Activated gamma-delta T cell (primary cell): ENCODE measurements at regions not wholly inside any gene's neighbourhood (a gene's known extent, or its start where the extent isn't known, plus 50 kb on each side); places are given as distances from the start of the nearest gene placed in this dataset.

Experiments
- DNase-seq: peaks from one replicate; lab custom pipeline; 2025; lab: John Stamatoyannopoulos, UW

DNA sequence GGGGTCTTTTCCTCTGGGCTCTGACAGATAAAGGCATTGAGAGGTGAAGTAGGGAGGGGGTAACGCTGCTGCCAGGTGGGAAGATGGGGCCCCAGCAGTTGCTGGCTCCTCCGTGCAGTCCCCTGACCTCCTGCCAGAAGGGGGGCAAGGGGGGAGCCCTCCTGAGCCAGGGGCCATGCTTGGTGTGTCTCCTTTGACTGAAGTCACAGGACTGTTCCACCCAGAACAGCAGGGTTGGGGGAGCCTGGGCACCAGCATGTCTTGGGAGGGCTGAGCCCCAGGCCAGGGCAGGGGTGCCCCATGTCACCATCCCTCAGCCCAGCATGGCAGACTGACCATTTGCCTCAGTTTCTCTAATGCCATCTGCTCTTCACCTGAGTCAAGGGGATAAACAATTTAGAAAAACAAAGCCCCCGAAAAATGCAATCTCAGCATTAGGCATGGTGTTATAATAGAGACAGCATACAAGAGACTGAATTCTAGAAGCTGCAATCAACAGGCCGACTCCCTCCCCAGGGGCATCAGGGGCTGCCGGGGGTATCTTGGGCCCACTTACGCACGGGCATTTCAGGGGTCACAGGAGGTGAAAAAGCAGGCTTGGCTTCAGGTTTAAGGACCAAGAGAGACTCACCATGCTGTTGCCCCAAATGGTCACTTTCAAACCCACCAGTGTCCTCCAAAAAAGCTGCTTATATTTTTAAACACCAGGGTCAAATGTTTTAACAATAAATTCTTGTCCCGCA is 108.6 kb upstream of the GPR26 start:
- no peak for DNase-seq

DNA sequence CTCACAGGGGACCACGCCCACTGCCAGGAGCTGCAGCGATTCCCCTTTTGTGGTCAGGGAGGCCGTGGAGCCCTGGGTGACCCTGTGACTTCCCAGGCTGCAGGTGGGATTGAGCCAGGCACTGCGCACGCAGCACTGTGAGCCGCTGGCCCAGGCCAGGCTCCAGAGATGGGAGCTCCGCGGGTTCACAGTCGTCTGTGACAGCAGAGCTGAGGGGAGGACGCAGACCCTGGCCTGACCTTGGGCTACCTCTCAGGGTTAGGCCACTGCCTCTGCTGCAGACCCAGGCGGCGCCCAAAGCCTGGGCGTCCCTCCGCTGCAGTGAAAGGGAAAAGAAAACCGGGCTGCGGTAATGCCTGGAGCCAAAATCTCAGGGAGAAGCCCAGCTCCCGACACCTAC is 107.5 kb upstream of the GPR26 start:
- no peak for DNase-seq

DNA sequence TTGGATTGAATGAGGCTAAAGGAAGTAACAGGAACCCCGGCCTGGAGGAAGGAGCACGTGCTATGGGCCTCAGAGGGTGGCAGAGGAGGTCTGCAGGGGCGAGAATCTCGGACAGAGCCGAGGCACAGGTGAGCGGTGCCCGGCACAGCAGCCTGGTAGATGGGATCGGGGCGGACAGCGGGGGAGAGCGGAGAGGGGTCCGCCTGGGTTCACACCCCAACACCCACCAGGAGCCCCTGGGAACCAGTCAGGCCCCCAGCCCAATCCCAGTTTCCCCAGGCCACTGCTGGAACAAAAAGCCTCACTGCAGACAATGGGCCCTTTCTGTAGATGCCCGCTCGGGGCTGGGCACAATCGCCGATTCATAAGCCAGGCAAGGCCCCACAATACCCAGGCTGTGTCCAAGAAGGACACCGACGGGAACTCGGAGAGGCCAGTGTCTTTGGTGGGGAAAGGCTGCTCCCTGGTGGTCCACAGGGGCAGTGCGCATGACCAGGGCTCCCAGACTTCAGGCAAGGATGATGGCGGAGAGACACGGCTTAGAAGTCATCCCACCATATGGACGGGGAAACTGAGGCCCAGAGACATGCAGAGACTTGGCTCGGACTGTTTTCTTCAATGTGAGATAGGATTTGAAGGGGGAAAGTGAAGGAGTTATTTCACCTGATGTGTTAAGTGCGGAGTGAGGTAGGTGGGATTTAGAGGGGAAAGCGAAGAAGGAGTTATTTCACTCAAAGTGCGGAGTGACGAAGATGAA is 106.9 kb upstream of the GPR26 start:
- peak; percentile 13 for DNase-seq

DNA sequence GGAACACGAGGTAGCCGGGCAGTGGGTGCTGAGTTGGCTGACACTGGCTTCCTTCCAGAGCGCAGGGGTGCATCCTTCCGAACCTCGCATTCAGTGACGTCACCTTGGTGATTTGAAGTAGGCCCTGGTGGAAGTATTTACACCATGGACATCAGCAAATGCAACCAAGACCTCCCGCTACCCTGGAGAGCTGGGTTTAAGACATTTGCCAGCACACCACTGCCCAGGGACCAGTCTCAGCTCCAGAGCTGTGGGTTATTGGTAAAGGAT is 106.4 kb upstream of the GPR26 start:
- DNase-seq: no peak

DNA sequence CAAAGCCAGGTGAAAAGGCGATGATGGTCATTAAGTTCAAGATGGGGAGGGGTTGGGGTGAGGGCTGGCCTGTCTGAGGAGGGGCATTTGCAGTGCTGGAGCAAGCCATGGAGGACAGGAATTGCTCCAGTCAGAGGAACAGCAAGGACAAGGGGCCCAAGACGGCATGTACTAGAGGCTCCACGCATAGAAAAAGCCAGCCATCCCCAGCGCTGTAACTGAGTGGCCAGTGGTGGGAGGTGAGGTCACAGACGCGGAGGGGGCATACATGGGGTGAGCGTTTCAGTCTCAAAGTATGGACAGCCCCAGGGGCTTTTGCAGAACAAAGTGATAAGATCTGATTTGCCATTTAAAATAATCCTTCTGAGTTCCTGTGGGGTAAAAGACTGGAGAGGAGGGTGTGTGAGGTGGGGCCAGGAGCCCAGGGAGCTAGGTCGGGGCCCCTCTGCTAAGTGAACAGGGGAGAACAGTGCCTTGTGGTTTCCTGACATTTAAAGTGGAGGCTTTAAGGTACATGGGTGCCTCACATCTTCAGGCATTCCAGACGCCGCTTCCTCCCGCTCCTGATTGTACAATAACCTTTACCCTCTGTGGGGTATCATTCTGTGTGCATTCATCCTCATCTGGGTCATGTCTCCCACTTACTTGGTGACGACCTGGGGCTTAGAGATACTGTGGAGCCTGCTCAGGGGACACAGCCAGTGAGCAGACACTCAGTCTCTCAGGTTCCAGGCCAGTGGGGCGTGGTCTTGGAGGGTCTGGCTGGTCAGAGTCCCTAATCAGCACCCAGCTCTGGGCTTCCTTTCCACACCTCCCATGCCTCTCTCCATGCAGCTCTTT is 105.6 kb upstream of the GPR26 start:
- no peak for DNase-seq

DNA sequence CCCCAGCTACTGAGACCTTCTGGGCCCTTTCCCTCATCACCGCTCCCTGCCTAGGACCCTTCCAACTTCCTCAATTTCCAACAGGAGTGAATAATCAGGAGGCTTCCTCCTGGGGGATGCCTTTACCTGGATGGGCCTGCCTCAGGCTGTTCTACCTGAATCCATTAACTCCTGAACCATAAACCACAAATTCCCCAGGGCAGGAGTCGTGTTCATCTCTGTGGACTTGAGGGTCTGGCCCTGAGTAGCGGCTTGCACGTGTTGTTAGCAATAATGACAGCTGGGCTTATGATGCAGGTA is 105.1 kb upstream of the GPR26 start:
- DNase-seq: no peak

DNA sequence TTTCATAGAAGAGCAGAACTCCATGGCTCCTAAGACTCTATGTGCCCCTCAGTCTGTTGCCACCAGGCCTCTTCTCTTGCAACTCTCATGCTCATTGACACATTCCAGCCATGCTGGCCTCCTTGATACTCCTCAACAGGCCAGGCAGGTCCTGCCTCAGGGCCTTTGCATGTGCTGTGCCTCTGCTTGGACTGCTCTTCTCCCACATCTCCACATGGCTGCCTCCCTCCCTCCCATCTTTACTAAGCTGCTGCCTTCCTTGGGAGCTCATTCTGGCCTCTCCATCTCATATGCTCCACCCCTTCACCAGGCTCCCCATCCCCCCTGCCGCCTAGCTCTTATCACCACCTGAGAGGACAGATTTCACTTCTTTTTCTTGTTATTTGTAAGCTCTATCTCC is 103.8 kb upstream of the GPR26 start:
- no peak for DNase-seq

DNA sequence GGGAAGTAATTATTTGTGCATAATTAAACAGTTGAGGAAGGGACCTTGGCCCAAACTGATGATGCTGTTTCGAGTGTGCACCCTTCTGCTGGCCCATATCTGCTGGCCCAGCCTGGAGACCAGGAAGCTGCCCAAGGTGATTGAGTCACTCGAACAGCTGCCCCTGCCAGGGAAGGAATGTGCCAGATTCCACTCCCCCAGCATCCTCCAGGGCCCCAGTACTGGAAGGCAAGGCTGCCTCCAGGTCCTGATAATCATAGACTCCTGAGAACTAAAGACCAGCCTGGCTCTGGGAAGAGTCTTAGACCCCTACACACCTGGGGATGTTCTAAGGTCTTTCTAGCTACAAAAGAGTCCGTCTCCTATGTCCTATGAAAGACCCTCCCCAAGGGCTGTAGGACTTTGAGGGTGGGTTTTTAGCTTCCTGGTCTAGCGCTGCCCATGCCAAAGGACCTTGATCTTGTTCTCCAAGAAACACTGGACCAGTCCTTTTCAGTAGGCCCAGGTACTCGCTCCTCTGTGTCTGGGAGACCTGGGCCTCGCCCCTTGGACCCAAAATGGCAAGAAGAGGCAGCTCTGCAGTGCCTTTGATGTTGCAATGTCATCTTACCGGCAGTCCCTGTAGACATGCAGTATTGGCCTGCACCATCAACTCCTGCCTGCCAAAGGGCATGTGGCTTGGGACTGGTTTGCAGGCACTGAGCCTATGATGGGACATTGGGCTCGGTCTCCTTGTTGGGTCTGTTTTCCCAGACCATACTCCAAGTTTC is 103.2 kb upstream of the GPR26 start:
- DNase-seq: no peak

DNA sequence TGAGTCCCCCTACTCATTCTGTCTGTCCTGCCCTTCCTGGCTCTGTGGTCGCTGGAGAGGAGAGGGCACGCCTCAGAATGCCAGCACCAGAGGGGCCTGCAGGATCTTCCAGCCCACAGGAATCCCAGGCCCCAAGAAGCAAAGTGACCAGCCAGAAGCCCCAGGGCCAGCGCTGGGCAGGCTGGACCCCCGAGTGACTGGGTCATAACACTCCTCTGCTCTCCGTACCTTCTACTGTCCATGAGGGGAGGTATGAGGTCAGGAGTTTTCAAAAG is 102.6 kb upstream of the GPR26 start:
- no peak for DNase-seq

DNA sequence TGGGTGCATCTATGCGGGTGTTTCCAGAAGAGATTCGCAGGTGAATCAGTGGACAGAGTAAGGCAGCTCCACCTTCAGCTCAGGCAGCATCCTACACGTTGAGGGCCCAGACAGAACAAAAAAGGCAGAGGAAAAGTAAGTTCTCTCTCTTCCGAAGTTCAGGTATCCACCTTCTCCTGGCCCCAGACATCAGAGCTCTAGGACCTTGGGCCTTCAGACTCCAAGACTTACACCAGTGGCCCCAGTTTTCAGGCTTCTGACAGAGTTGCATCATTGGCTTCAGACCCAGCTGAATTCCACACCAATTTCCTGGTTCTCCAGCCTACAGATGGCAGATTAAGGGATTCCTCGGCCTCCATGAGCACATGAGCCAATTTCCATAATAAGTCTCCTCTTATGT is 102.2 kb upstream of the GPR26 start:
- DNase-seq: no peak

DNA sequence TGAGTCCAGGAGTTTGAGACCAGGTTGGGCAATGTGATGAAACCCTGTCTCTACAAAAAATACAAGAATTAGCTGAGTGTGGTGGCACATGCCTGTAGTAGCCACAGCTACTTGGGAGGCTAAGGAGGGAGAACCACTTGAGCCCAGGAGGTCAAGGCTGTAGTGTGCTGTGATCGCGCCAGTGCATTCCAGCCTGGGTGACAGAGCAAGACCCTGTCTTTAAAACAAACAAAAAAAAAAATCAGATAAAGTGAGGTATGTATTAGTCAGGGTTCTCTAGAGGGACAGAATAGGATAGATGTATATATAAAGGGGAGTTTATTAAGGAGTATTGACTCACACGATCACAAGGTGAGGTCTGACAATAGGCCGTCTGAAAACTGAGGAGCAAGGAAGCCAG is 101.5 kb upstream of the GPR26 start:
- no peak for DNase-seq

DNA sequence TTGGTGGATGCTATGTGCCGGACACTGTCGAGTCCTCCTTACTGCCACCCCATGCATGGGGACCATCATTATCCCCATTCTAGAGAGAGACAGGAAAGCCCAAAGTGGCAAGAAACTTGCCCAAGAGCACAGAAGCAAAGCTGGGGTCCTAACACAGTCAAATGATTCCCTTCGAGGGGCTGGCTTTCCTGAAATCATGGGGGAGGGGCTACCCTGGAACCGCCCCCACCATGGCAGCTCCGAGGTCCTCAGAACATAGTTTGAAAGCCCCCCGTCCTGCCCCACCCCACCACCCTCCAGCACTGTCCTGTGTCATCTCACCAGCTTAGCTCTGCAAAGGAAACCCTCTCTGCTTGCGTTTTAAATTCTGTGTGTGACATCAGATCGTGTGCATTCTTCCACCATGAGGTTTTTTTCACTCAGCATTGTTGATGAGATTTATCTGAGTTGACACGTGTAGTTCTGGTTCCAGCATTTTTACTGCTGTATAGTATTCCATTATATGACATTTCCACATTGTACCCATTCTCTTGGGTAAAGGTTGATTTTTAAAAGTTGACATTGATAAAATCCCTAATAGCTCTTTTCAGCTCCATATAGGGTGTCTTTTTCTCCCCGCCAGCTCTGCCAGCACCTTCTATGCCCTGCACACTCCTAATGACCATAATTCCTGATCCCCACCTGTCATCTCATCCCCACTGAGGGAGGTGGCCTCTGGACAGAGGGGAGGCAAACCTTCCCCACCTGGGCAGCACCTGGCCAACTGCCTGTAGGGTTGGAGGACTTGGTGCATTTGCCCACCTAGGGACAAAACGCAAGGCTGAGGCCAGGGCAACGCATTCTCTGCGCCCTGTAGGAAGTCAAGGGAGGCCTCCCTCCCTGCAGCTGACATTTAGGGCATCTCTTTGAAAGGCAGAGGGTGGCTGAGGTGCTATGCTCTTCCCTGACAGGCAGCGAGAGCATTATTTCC is 100.2 kb upstream of the GPR26 start:
- no peak for DNase-seq

DNA sequence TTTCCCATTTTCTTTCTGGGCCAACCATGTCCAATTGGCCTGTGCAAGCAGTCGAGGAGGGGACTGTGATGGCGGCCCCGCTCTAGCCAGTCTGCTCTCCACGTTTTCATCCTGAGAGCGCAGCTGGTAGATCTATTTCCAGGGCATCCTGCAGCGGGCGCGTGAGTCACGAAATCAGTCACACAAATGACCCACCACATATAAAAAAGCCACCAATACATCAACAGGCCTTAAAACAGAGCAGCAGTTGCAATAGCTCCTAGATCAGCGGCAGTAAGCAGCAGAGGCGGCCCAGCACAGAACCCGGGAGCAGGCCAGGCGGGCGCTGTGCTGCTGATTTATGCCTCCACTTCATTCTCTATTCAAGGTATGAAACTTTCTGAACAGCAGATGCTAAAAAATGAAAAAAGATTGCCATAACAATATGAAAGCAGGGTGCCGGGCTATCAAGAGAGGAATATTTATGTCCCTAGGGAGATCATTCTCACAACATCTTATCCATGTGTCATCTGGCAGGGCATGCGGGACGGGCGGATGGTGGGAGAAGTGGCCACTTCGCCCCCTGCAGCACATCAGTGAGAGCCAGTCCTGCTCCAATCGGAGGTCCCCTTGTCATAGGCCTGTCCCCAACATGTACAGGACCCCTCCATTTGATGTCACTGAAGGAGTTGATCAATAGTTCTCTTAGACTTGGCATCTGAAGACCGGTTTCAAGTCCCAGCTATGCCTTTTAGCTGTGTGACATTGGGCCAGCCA is 98.0 kb upstream of the GPR26 start:
- DNase-seq: no peak

DNA sequence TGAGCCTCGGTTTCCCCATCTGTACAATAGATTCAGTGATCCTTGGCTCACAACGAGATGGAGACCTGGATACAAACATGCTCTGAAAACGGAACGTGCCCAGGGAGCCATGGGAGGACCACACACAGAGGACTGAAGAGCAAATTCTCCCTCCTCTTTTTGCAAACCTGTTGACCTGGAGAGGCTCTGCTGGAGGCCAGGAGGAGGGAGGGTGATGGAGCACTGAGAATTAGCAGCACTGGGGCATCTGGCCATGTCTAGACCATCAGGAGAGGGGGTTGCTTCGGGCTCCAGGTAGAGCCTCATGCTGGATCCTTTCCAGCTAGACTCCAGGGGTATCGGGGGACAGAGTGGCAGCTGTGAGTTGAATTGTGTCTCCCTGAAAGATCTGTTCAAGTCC is 97.4 kb upstream of the GPR26 start:
- no peak for DNase-seq

DNA sequence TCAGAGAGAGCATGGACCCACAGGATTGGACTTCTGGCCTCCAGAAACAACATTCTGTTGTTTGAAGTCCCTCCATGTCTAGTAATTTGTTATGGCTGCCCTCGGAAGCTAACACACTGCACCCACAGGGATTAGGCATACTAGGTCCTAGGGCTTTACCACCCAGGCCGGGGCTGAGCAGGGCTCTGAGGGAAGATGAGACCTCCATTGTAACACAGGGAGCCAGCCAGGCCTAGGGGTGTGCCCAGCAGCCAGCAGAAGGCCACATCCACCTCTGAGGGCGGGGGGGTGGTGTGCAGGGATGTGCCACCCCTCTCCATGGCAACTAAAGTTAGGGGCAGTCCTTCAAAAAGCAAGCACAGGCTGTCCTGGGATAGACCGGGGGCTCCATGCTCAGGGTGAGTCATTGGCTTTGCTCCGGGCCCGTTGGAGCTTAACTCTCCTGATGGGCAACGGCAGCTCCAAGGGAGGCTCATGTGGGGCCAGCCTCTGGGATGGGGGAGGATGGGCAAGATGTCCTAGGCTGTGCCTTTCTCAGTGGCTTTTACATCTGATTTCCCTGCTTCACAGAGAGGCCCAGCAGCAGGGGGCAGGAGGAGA is 96.6 kb upstream of the GPR26 start:
- DNase-seq: no peak

DNA sequence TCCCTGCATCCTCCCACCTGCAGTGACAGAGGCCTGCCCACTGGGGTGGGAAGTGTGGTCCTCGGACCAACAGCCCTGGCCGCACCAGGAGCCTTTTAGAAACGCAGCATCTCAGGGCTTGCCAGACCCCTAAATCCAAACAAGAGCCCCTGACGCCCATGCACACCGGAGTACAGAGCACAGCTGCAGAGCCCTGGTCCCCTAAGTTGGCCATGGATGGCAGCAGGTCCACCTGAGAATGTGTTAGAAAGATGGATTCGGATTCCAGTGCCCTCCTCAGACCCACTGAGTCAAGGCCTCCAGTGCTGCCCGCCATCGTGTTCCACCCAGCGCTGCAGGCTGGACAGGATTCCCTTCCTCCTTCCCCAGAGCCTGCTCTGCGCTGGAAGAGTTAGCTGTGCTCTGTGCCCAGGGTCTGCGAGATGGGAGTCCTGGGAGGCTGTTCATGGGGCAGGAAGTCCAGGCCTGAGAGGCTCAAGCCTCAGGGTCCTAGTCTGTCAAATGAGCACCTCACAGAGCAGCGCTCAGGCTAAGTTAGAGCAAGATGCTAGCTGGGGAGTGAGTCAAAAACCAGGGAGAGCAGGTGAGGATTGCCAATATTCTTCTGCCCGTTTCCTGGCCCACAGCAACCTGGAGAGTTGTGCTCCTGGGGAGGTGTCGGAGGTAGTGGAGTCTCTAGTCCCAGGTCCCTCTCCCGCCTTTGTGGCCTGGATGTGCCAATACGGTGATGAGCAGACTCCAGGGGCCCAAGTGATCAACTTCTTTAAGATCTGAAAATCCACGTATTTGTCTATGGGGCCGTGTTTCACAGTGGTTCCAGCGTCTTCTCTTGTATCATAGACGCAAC is 95.9 kb upstream of the GPR26 start:
- DNase-seq: no peak

DNA sequence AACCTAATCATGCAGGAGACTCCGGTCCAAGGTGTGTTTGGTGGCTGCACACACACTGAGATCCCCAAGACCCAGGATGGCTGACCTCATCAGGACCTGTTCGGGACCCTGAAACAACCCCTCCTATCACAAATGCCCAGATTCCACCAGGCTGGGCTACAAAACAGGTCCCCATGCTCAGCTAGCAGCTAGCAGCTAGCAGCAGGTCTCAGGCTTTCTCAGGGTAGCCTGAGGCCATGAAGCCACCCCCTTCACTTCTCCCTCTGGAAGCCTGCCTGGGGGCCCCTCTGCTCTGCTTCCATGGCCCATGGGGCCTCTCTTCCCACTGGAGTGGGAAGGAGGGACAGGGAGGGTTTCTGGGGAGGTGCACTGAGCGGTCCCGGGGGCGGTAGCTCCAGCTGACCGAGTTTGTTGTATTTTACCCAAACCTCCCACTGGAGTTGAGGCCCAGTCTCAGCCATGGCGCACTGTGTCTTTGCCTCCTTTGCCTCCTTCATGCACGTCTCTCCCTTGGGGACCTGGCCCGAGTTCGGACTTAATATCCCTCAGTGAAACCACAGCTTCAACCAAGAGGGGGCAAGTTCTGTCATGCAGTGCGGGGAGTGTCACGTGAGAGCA is 95.1 kb upstream of the GPR26 start:
- DNase-seq: no peak

DNA sequence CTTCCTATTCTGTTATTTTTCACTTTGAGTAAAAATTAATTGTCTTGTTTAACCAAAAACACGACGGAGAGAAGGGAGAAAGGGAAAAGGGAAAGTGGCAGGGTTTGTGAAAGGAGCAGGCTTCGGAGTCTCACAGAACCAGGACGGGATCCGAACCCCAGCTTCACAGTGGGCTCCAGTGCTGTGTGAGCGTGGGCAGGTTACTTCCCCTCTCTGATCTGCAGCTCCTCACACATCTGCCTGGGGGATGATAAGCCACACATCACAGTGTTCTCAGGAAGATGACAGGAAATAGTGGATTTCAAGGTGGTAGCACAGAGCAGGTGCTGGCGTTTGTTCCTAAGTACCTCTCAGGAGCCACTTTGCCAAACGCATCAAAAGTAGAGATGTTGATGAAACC is 94.2 kb upstream of the GPR26 start:
- DNase-seq: no peak
